Natural killer cell (primary cell): ENCODE measurements at regions not wholly inside any gene's neighbourhood (a gene's known extent, or its start where the extent isn't known, plus 50 kb on each side); places are given as distances from the start of the nearest gene placed in this dataset.

Experiments used
- ATAC-seq, 3 donors: fragments of 150-1000 bp in 2 of 3; fragments of 200-7000 bp in 1 of 3; cut with Tn5 transposase; 1 replicate in 1 of 3; 2 replicates in 2 of 3; pipeline ENCODE4 v1.10.0; 2021; ENCODE audit warnings: mild to moderate bottlenecking in 2 of 3, moderate library complexity in 2 of 3
- DNase-seq, 2 donors: peaks; one replicate each; pipeline versions ENCODE4 v3.0.0 to v3.0.0-alpha.2; 2013 to 2021; ENCODE audit warnings: mixed read lengths in 1 of 2
- H3K27ac ChIP-seq: one replicate; pipeline ENCODE4 v1.5.1; 2013; ENCODE audit warnings: mild to moderate bottlenecking, low read length
- H3K27me3 ChIP-seq: one replicate; pipeline ENCODE4 v1.6.1; 2013; ENCODE audit warnings: low read length; ENCODE audit not compliant: control insufficient read depth, insufficient read depth
- H3K36me3 ChIP-seq: one replicate; pipeline ENCODE4 v1.6.1; 2013; ENCODE audit warnings: low read length; ENCODE audit not compliant: control insufficient read depth, insufficient read depth
- H3K4me1 ChIP-seq: one replicate; pipeline ENCODE4 v1.6.1; 2013; ENCODE audit warnings: low read length; ENCODE audit not compliant: control insufficient read depth, insufficient read depth
- H3K4me3 ChIP-seq: one replicate; pipeline ENCODE4 v1.5.1; 2013; ENCODE audit warnings: low read length
- H3K9me3 ChIP-seq: one replicate; pipeline ENCODE4 v1.6.1; 2013; ENCODE audit warnings: low read length; ENCODE audit not compliant: control insufficient read depth, insufficient read depth
- H3K27ac Mint-ChIP-seq, 2 donors: one replicate each; pipeline ENCODE4 v1.8.0; 2022; ENCODE audit warnings: mild to moderate bottlenecking in 2 of 2, mixed read lengths in 2 of 2, moderate library complexity in 1 of 2
- H3K27me3 Mint-ChIP-seq, 2 donors: one replicate each; pipeline ENCODE4 v1.8.0; 2022; ENCODE audit warnings: low read depth in 2 of 2, mixed read lengths in 2 of 2
- H3K36me3 Mint-ChIP-seq: one replicate; pipeline ENCODE4 v1.8.0; 2022; ENCODE audit warnings: mixed read lengths
- H3K4me1 Mint-ChIP-seq, 2 donors: one replicate each; pipeline ENCODE4 v1.8.0; 2022; ENCODE audit warnings: mixed read lengths in 2 of 2
- H3K4me3 Mint-ChIP-seq: one replicate; pipeline ENCODE4 v1.8.0; 2022; ENCODE audit warnings: mild to moderate bottlenecking, moderate library complexity, mixed read lengths
- H3K9me3 Mint-ChIP-seq, 2 donors: one replicate each; pipeline ENCODE4 v1.8.0; 2022; ENCODE audit warnings: mixed read lengths in 2 of 2
- CTCF ChIP-seq: fragments of 200-600 bp; IDR thresholded peaks from one replicate; pipeline ENCODE4 v1.8.0; 2022; ENCODE audit warnings: antibody characterized with exemption
- WGBS: methylation state at CpG from one replicate; pipeline ENCODE4 v1.1.7; 2013; ENCODE audit warnings: missing lambda C conversion rate; ENCODE audit not compliant: insufficient coverage; 5-methylcytosine and 5-hydroxymethylcytosine counted together
- intact Hi-C: fragments of 100-400 bp; cut with micrococcal nuclease; formaldehyde crosslinking; loops from one replicate; pipeline ENCODE4 v1.14.2; 2022

- intact Hi-C loops, result no loop called here
- Histone ChIP-seq H3K27ac (no peak overlapping the region), H3K9me3 (no peaks in the 10 kb centered on the region), H3K4me3 (no peak overlapping the region), H3K4me1 (peaks cover 8% of the 10 kb centered on the region), H3K36me3 (no peaks in the 10 kb centered on the region), H3K27me3 (no peaks in the 10 kb centered on the region)
- Mint-ChIP-seq H3K27me3 (no peaks in the 10 kb centered on the region), H3K36me3 (no peaks in the 10 kb centered on the region), H3K9me3 (no peaks in the 10 kb centered on the region), H3K4me3 (peak overlapping the region; percentile 37), H3K27ac (no peak overlapping the region), H3K4me1 (peaks cover 37 to 47% of the 10 kb centered on the region in 2 donors)
- DNase-seq, result no peak
- 98% methylated on average over 5 of the region's 5 CpGs for WGBS
- ATAC-seq, result no peak
- no peak for TF ChIP-seq CTCF
These were observed 76.9 kb downstream of the IGLL1 start for GRCh38 chr22:23503142-23503541.

GRCh38 chr22:23501708-23502107 lies 78.4 kb downstream of the IGLL1 start:
- Mint-ChIP-seq H3K27me3 (no peaks in the 10 kb centered on the region), H3K4me3 (peak overlapping the region; percentile 28), H3K4me1 (peaks cover 48 to 58% of the 10 kb centered on the region in 2 donors), H3K27ac (no peak overlapping the region), H3K36me3 (no peaks in the 10 kb centered on the region), H3K9me3 (no peaks in the 10 kb centered on the region)
- DNase-seq, result no peak
- H3K4me3 ChIP-seq, result no peak overlapping the region
- ATAC-seq, result peak in 2 of 3 donors; percentile 21 to 54
- H3K36me3 ChIP-seq, result no peaks in the 10 kb centered on the region
- no peak for TF ChIP-seq CTCF
- H3K4me1 ChIP-seq, result peaks cover 8% of the 10 kb centered on the region
- no peaks in the 10 kb centered on the region for H3K27me3 ChIP-seq
- H3K9me3 ChIP-seq, result no peaks in the 10 kb centered on the region
- WGBS, result 61% methylated on average over 8 of the region's 12 CpGs
- no peak overlapping the region for H3K27ac ChIP-seq
- intact Hi-C loops, result no loop called here

- no peaks in the 10 kb centered on the region for H3K9me3 ChIP-seq
- H3K4me3 ChIP-seq, result no peak overlapping the region
- 100% methylated on average over 4 of the region's 5 CpGs for WGBS
- peak overlapping the region in 1 of 2 donors; percentile 63 for H3K27ac Mint-ChIP-seq
- H3K4me3 Mint-ChIP-seq, result peak overlapping the region; percentile 28
- H3K27ac ChIP-seq, result no peak overlapping the region
- peaks cover 10% of the 10 kb centered on the region for H3K4me1 ChIP-seq
- ATAC-seq (no peak), DNase-seq (no peak)
- no peaks in the 10 kb centered on the region for H3K9me3 Mint-ChIP-seq
- no peaks in the 10 kb centered on the region for H3K36me3 Mint-ChIP-seq
- intact Hi-C loops, result no loop called here
- H3K4me1 Mint-ChIP-seq, result peaks cover 52 to 63% of the 10 kb centered on the region in 2 donors
- no peak for TF ChIP-seq CTCF
- H3K36me3 ChIP-seq, result no peaks in the 10 kb centered on the region
- H3K27me3 ChIP-seq, result no peaks in the 10 kb centered on the region
- H3K27me3 Mint-ChIP-seq, result no peaks in the 10 kb centered on the region
These were observed 78.8 kb downstream of the IGLL1 start for GRCh38 chr22:23501261-23501619.

- no peaks in the 10 kb centered on the region for H3K27me3 ChIP-seq
- WGBS, result 85% methylated on average over 13 of the region's 13 CpGs
- no peak for TF ChIP-seq CTCF
- ATAC-seq, result no peak
- no peak overlapping the region for H3K27ac ChIP-seq
- peaks cover 16% of the 10 kb centered on the region for H3K4me1 ChIP-seq
- peak overlapping the region in 1 of 2 donors; percentile 63 for H3K27ac Mint-ChIP-seq
- intact Hi-C loops, result no loop called here
- no peaks in the 10 kb centered on the region for H3K27me3 Mint-ChIP-seq
- no peak overlapping the region for H3K4me3 Mint-ChIP-seq
- DNase-seq, result no peak
- H3K36me3 Mint-ChIP-seq, result no peaks in the 10 kb centered on the region
- no peaks in the 10 kb centered on the region for H3K9me3 ChIP-seq
- H3K4me1 Mint-ChIP-seq, result peaks cover 58 to 69% of the 10 kb centered on the region in 2 donors
- H3K36me3 ChIP-seq, result no peaks in the 10 kb centered on the region
- H3K4me3 ChIP-seq, result no peak overlapping the region
- H3K9me3 Mint-ChIP-seq, result no peaks in the 10 kb centered on the region
These were observed 79.4 kb downstream of the IGLL1 start for GRCh38 chr22:23500508-23501260.
